Endodermal cell (in vitro differentiated cells): ENCODE measurements at regions not wholly inside any gene's neighbourhood (a gene's known extent, or its start where the extent isn't known, plus 50 kb on each side); places are given as distances from the start of the nearest gene placed in this dataset.

Experiments
- DNase-seq: peaks from one replicate; pipeline ENCODE4 v3.0.0-alpha.2; 2017
- H3K27ac ChIP-seq: 2 replicates; pipeline ENCODE4 v1.5.1; 2013; ENCODE audit warnings: mild to moderate bottlenecking, low read depth, low read length, moderate library complexity
- H3K27me3 ChIP-seq: 2 replicates; pipeline ENCODE4 v1.6.1; 2013; ENCODE audit warnings: mild to moderate bottlenecking, low read length, moderate library complexity; ENCODE audit not compliant: insufficient read depth, control insufficient read depth, poor library complexity, severe bottlenecking
- H3K36me3 ChIP-seq: 2 replicates; pipeline ENCODE4 v1.7.0; 2013; ENCODE audit warnings: mild to moderate bottlenecking, low read length, moderate library complexity; ENCODE audit not compliant: control insufficient read depth, insufficient read depth
- H3K4me1 ChIP-seq: one replicate; pipeline ENCODE4 v1.7.0; 2013; ENCODE audit warnings: low read length; ENCODE audit not compliant: control insufficient read depth, insufficient read depth
- H3K4me3 ChIP-seq: 2 replicates; pipeline ENCODE4 v1.5.1; 2013; ENCODE audit warnings: mild to moderate bottlenecking, low read length, moderate library complexity
- H3K9ac ChIP-seq: 2 replicates; pipeline ENCODE4 v1.6.1; 2013; ENCODE audit warnings: mild to moderate bottlenecking, low read length, moderate library complexity; ENCODE audit not compliant: poor library complexity, severe bottlenecking; ENCODE audit errors: extremely low read depth
- H3K9me3 ChIP-seq: 2 replicates; pipeline ENCODE4 v1.6.1; 2013; ENCODE audit warnings: mild to moderate bottlenecking, low read length, moderate library complexity; ENCODE audit not compliant: control insufficient read depth
- H3K27ac Mint-ChIP-seq: 2 replicates; pipeline ENCODE4 v1.8.0; 2020; ENCODE audit warnings: mixed read lengths
- H3K27me3 Mint-ChIP-seq: 2 replicates; pipeline ENCODE4 v1.8.0; 2021; ENCODE audit warnings: mild to moderate bottlenecking, mixed read lengths; ENCODE audit not compliant: insufficient read depth
- H3K36me3 Mint-ChIP-seq: 2 replicates; pipeline ENCODE4 v1.8.0; 2020; ENCODE audit warnings: low read depth, mixed read lengths
- H3K4me1 Mint-ChIP-seq: 2 replicates; pipeline ENCODE4 v1.8.0; 2020; ENCODE audit warnings: mixed read lengths
- H3K4me3 Mint-ChIP-seq: 2 replicates; pipeline ENCODE4 v1.8.0; 2020; ENCODE audit warnings: mild to moderate bottlenecking, moderate library complexity, mixed read lengths
- H3K9me3 Mint-ChIP-seq: 2 replicates; pipeline ENCODE4 v1.8.0; 2020; ENCODE audit warnings: mild to moderate bottlenecking, mixed read lengths
- WGBS, 2 experiments: methylation state at CpG; one replicate each; pipeline versions ENCODE4 v1.1.5 to v1.1.7; 2013; ENCODE audit warnings: missing lambda C conversion rate in 2 of 2, mixed read lengths in 1 of 2; ENCODE audit not compliant: insufficient coverage in 1 of 2, insufficient read length in 1 of 2; 5-methylcytosine and 5-hydroxymethylcytosine counted together
- TF ChIP-seq, protein P1 (sequence below): fragments of 200-600 bp; sonication (generic); conservative IDR thresholded peaks from 2 replicates; pipeline ENCODE4 v1.5.0; 2021; ENCODE audit warnings: antibody characterized with exemption, mild to moderate bottlenecking

- no peak overlapping the region for H3K4me3 ChIP-seq
- Mint-ChIP-seq H3K27ac (no peak overlapping the region), H3K4me1 (peaks cover 35% of the 10 kb centered on the region), H3K4me3 (no peak overlapping the region), H3K36me3 (no peaks in the 10 kb centered on the region), H3K9me3 (peaks cover 1% of the 10 kb centered on the region), H3K27me3 (peaks cover 7% of the 10 kb centered on the region)
- peaks cover 14% of the 10 kb centered on the region for H3K4me1 ChIP-seq
- no peak for DNase-seq
- no peaks in the 10 kb centered on the region for H3K27me3 ChIP-seq
- no peak overlapping the region for H3K27ac ChIP-seq
- H3K9ac ChIP-seq = no peak overlapping the region
- TF ChIP-seq, protein P1, sequence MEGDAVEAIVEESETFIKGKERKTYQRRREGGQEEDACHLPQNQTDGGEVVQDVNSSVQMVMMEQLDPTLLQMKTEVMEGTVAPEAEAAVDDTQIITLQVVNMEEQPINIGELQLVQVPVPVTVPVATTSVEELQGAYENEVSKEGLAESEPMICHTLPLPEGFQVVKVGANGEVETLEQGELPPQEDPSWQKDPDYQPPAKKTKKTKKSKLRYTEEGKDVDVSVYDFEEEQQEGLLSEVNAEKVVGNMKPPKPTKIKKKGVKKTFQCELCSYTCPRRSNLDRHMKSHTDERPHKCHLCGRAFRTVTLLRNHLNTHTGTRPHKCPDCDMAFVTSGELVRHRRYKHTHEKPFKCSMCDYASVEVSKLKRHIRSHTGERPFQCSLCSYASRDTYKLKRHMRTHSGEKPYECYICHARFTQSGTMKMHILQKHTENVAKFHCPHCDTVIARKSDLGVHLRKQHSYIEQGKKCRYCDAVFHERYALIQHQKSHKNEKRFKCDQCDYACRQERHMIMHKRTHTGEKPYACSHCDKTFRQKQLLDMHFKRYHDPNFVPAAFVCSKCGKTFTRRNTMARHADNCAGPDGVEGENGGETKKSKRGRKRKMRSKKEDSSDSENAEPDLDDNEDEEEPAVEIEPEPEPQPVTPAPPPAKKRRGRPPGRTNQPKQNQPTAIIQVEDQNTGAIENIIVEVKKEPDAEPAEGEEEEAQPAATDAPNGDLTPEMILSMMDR = no peak
- no peaks in the 10 kb centered on the region for H3K9me3 ChIP-seq
- H3K36me3 ChIP-seq = no peaks in the 10 kb centered on the region
- 80 to 92% methylated on average over 2 to 3 of the region's 4 CpGs for WGBS, 2 experiments
These were observed 96.1 kb downstream of the RPL22L1 start for GRCh38 chr3:170773682-170774425.

GRCh38 chr3:170772175-170772574 is 97.8 kb downstream of the RPL22L1 start:
- TF ChIP-seq, protein P1 = no peak
- no peaks in the 10 kb centered on the region for H3K36me3 Mint-ChIP-seq
- H3K9ac ChIP-seq = no peak overlapping the region
- no peak for DNase-seq
- no peaks in the 10 kb centered on the region for H3K9me3 Mint-ChIP-seq
- peaks cover 7% of the 10 kb centered on the region for H3K27me3 Mint-ChIP-seq
- H3K27ac ChIP-seq = no peak overlapping the region
- no peak overlapping the region for H3K4me3 ChIP-seq
- H3K36me3 ChIP-seq = no peaks in the 10 kb centered on the region
- WGBS, 2 experiments = 86% methylated on average over 1 of the region's 1 CpG; no CpG with 5 or more reads in 1 of the 2 experiments
- peaks cover 25% of the 10 kb centered on the region for H3K4me1 ChIP-seq
- no peak overlapping the region for H3K27ac Mint-ChIP-seq
- H3K27me3 ChIP-seq = no peaks in the 10 kb centered on the region
- peaks cover 38% of the 10 kb centered on the region for H3K4me1 Mint-ChIP-seq
- H3K9me3 ChIP-seq = no peaks in the 10 kb centered on the region
- H3K4me3 Mint-ChIP-seq = no peak overlapping the region

DNA sequence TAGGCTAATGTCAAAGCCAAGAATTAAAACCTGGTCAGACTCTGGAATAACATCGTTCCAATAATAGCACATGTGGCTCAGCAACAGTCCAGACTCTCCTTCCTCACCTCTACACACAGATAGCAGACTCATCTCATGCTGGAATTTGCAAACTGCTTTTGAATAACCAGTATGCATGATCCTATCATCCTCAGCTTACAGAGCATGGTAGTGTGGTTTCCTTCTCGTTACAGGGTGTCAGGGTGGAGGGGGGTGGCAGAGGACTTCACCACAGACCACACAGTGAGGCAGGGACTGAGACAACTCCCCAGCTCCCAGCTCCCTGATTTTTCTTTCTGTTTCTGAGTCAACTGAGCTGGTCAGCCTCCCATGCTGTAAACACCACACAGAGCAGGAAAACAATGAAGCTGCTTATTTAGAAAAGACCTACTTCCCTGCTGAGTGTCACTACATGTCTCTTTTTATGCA is 101.6 kb downstream of the RPL22L1 start:
- Histone ChIP-seq H3K27ac (no peak overlapping the region), H3K4me1 (peaks cover 39% of the 10 kb centered on the region), H3K9ac (no peak overlapping the region), H3K9me3 (no peaks in the 10 kb centered on the region), H3K27me3 (no peaks in the 10 kb centered on the region), H3K4me3 (no peak overlapping the region), H3K36me3 (no peaks in the 10 kb centered on the region)
- DNase-seq = peak; percentile 48
- Mint-ChIP-seq H3K4me3 (no peak overlapping the region), H3K9me3 (no peaks in the 10 kb centered on the region), H3K27ac (peak overlapping the region; percentile 59), H3K27me3 (peaks cover 7% of the 10 kb centered on the region), H3K4me1 (peaks cover 51% of the 10 kb centered on the region), H3K36me3 (no peaks in the 10 kb centered on the region)
- 91 to 100% methylated on average over 1 of the region's 2 CpGs for whole genome bisulfite sequencing, 2 experiments
- TF ChIP-seq, protein P1 = no peak
